Right renal pelvis (tissue), 4 donors: ENCODE measurements at regions not wholly inside any gene's neighbourhood (a gene's known extent, or its start where the extent isn't known, plus 50 kb on each side); places are given as distances from the start of the nearest gene placed in this dataset.

ENCODE experiments used
- DNase-seq, 4 donors: peaks; one replicate each; pipeline ENCODE4 v3.0.0-alpha.2; 2013; ENCODE audit warnings: low read depth in 4 of 4, low spot score in 3 of 4, missing footprints in 1 of 4

GRCh38 chr14:87343652-87344051 lies 649.3 kb downstream of the GALC start:
- no peak for DNase-seq

- no peak for DNase-seq
Observed at GRCh38 chr14:87334997-87335685, 657.8 kb downstream of the GALC start.

GRCh38 chr14:87331991-87332390 lies 661.0 kb downstream of the GALC start:
- DNase-seq, result peak in 1 of 4 donors; percentile 12

- no peak for DNase-seq
Observed at GRCh38 chr14:87325741-87326140, 667.2 kb downstream of the GALC start.

- no peak for DNase-seq
Observed at GRCh38 chr14:87323191-87323590, 669.8 kb downstream of the GALC start.

- DNase-seq, result no peak
Observed at GRCh38 chr14:87321548-87321947, 671.4 kb downstream of the GALC start.

GRCh38 chr14:87312894-87313205 lies 680.1 kb downstream of the GALC start:
- no peak for DNase-seq

- no peak for DNase-seq
Observed at GRCh38 chr14:87312169-87312893, 680.7 kb downstream of the GALC start.

- no peak for DNase-seq
Observed at GRCh38 chr14:87309557-87309956, 683.4 kb downstream of the GALC start.

GRCh38 chr14:87306409-87307168 lies 686.4 kb downstream of the GALC start:
- no peak for DNase-seq

- DNase-seq, result no peak
Observed at GRCh38 chr14:87305345-87305744, 687.6 kb downstream of the GALC start.

GRCh38 chr14:87304404-87304803 lies 688.6 kb downstream of the GALC start:
- DNase-seq, result no peak

GRCh38 chr14:87286826-87287225 lies 706.2 kb downstream of the GALC start:
- no peak for DNase-seq

GRCh38 chr14:87286191-87286590 lies 706.8 kb downstream of the GALC start:
- DNase-seq, result no peak

- no peak for DNase-seq
Observed at GRCh38 chr14:87285506-87285905, 707.5 kb downstream of the GALC start.

- DNase-seq, result no peak
Observed at GRCh38 chr14:87283547-87283946, 709.4 kb downstream of the GALC start.

- no peak for DNase-seq
Observed at GRCh38 chr14:87282266-87282665, 710.7 kb downstream of the GALC start.

- DNase-seq, result no peak
Observed at GRCh38 chr14:87278415-87278814, 714.6 kb downstream of the GALC start.

- no peak for DNase-seq
Observed at GRCh38 chr14:87271331-87271730, 721.7 kb downstream of the GALC start.

GRCh38 chr14:87268997-87269396 lies 724.0 kb downstream of the GALC start:
- no peak for DNase-seq

GRCh38 chr14:87264796-87265195 lies 728.2 kb downstream of the GALC start:
- no peak for DNase-seq

GRCh38 chr14:87264272-87264785 lies 728.7 kb downstream of the GALC start:
- no peak for DNase-seq
